ENCODE measurements at regions not wholly inside any gene's neighbourhood (a gene's known extent, or its start where the extent isn't known, plus 50 kb on each side); places are given as distances from the start of the nearest gene placed in this dataset.

DNA sequence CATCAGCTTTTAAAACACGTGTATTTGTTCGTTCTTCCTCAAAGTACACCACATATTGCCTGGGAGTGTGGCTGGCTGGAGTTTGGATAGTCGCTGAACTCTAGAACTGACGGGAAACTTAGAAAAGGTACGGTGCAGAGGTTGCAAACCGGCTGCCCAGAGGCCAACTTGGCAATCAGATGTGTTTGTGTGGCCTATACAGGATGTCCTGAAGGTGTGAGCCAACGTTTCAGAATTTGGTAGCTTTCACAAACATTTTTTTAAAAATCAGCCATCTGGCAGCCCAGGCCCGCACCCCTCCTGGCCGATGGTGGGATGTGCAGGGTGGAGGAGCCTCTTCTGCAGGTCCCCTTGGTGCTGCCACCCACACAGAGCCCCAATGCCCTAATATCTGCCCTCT, 73.6 kb upstream of the SLC25A33 start:
- TF ChIP-seq, protein P1, sequence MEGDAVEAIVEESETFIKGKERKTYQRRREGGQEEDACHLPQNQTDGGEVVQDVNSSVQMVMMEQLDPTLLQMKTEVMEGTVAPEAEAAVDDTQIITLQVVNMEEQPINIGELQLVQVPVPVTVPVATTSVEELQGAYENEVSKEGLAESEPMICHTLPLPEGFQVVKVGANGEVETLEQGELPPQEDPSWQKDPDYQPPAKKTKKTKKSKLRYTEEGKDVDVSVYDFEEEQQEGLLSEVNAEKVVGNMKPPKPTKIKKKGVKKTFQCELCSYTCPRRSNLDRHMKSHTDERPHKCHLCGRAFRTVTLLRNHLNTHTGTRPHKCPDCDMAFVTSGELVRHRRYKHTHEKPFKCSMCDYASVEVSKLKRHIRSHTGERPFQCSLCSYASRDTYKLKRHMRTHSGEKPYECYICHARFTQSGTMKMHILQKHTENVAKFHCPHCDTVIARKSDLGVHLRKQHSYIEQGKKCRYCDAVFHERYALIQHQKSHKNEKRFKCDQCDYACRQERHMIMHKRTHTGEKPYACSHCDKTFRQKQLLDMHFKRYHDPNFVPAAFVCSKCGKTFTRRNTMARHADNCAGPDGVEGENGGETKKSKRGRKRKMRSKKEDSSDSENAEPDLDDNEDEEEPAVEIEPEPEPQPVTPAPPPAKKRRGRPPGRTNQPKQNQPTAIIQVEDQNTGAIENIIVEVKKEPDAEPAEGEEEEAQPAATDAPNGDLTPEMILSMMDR (IDR thresholded peaks at IDR 0.05): no peak
- TF ChIP-seq TCF7 (CRISPR knock-in tag; IDR thresholded peaks at IDR 0.05; ENCODE audit: low read depth) (no peak), GTF2I (CRISPR knock-in tag; conservative IDR thresholded peaks at IDR 0.05) (no peak), USF1 (CRISPR knock-in tag; IDR thresholded peaks at IDR 0.05) (no peak)
- TF ChIP-seq, protein P2, sequence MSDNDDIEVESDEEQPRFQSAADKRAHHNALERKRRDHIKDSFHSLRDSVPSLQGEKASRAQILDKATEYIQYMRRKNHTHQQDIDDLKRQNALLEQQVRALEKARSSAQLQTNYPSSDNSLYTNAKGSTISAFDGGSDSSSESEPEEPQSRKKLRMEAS (CRISPR knock-in tag; IDR thresholded peaks at IDR 0.05): no peak

All from WTC11 (cell line).